G401.6 (cell line): ENCODE measurements at regions not wholly inside any gene's neighbourhood (a gene's known extent, or its start where the extent isn't known, plus 50 kb on each side); places are given as distances from the start of the nearest gene placed in this dataset.

Experiments
- FAIRE-seq: peaks from 2 replicates; lab custom pipeline; 2012; peaks lifted over from hg19 to GRCh38; lab: Jason Lieb, UNC

GRCh38 chr18:39058386-39059000, 1492.9 kb upstream of the CELF4 start:
- FAIRE-seq, result no peak

GRCh38 chr18:39057423-39058064, 1491.9 kb upstream of the CELF4 start:
- FAIRE-seq, result no peak

- no peak for FAIRE-seq
These were observed 1488.0 kb upstream of the CELF4 start for GRCh38 chr18:39053571-39053970.

- FAIRE-seq, result no peak
These were observed 1485.4 kb upstream of the CELF4 start for GRCh38 chr18:39051013-39051412.

- FAIRE-seq, result no peak
These were observed 1474.2 kb upstream of the CELF4 start for GRCh38 chr18:39039813-39040212.

- FAIRE-seq, result no peak
These were observed 1472.3 kb upstream of the CELF4 start for GRCh38 chr18:39037925-39038324.

GRCh38 chr18:39033312-39033711, 1467.7 kb upstream of the CELF4 start:
- no peak for FAIRE-seq

- no peak for FAIRE-seq
These were observed 1466.0 kb upstream of the CELF4 start for GRCh38 chr18:39031647-39032046.

- no peak for FAIRE-seq
These were observed 1464.6 kb upstream of the CELF4 start for GRCh38 chr18:39030124-39030655.

GRCh38 chr18:39025531-39025930, 1459.9 kb upstream of the CELF4 start:
- no peak for FAIRE-seq

- no peak for FAIRE-seq
These were observed 1454.4 kb upstream of the CELF4 start for GRCh38 chr18:39019989-39020388.

- FAIRE-seq, result no peak
These were observed 1441.7 kb upstream of the CELF4 start for GRCh38 chr18:39007031-39007902.

GRCh38 chr18:38996056-38996455, 1430.5 kb upstream of the CELF4 start:
- FAIRE-seq, result no peak

GRCh38 chr18:38993342-38993741, 1427.7 kb upstream of the CELF4 start:
- FAIRE-seq, result no peak

GRCh38 chr18:38984968-38985367, 1419.4 kb upstream of the CELF4 start:
- no peak for FAIRE-seq

GRCh38 chr18:38982072-38982471, 1416.5 kb upstream of the CELF4 start:
- no peak for FAIRE-seq

- FAIRE-seq, result no peak
These were observed 1415.8 kb upstream of the CELF4 start for GRCh38 chr18:38981389-38981788.

GRCh38 chr18:38980420-38980819, 1414.8 kb upstream of the CELF4 start:
- FAIRE-seq, result no peak

GRCh38 chr18:38972571-38972970, 1407.0 kb upstream of the CELF4 start:
- no peak for FAIRE-seq

- FAIRE-seq, result no peak
These were observed 1406.3 kb upstream of the CELF4 start for GRCh38 chr18:38971881-38972280.

- no peak for FAIRE-seq
These were observed 1401.2 kb upstream of the CELF4 start for GRCh38 chr18:38966841-38967240.

- no peak for FAIRE-seq
These were observed 1398.5 kb upstream of the CELF4 start for GRCh38 chr18:38963943-38964660.
